GM12878 (cell line): ENCODE measurements at regions not wholly inside any gene's neighbourhood (a gene's known extent, or its start where the extent isn't known, plus 50 kb on each side); places are given as distances from the start of the nearest gene placed in this dataset.

ENCODE experiments used
- ATAC-seq: fragments of 200-7000 bp; cut with Tn5 transposase; 3 replicates; pipeline ENCODE4 v1.9.1; 2020; ENCODE audit warnings: mild to moderate bottlenecking, moderate library complexity
- BruUV-seq: library from RNA; stranded (reverse); fragments of 400-500 nt; replicated peaks from 2 replicates; lab custom pipeline; 2021; lab: Mats Ljungman, UMichigan
- CTCF ChIA-PET: fragments of 300-600 bp; sonication (Branson Sonifier 250); formaldehyde crosslinking; extraction: SDS; loops from one replicate; lab custom pipeline; 2021; ENCODE audit warnings: inconsistent platforms; lab: Yijun Ruan, JAX
- POLR2A ChIA-PET: fragments of 350-600 bp; formaldehyde crosslinking; extraction: SDS; loops from one replicate; lab custom pipeline; 2021; ENCODE audit warnings: inconsistent platforms; lab: Charles Lee
- RAD21 ChIA-PET: fragments of 300-600 bp; sonication (Branson Sonifier 250); formaldehyde crosslinking; loops from one replicate; lab custom pipeline; 2023; ENCODE audit warnings: antibody characterized with exemption; ENCODE audit not compliant: unreplicated experiment; lab: Charles Lee
- SMC1A ChIA-PET: fragments of 300-600 bp; sonication (Branson Sonifier 250); formaldehyde crosslinking; loops from one replicate; lab custom pipeline; 2023; ENCODE audit not compliant: unreplicated experiment, uncharacterized antibody; lab: Charles Lee
- DNase-seq: peaks from one replicate; pipeline ENCODE4 v3.0.0-alpha.2; 2011; ENCODE audit warnings: low read depth, low spot score
- FAIRE-seq: peaks from 3 replicates; lab custom pipeline; 2011; peaks lifted over from hg19 to GRCh38; lab: Jason Lieb, UNC
- H2AFZ ChIP-seq: 2 replicates; pipeline ENCODE4 v1.6.0; 2011; ENCODE audit warnings: low read depth, low read length, control low read depth; ENCODE audit not compliant: control insufficient read depth
- H3K27ac ChIP-seq: 2 replicates; pipeline ENCODE4 v1.5.1; 2011; ENCODE audit warnings: control low read depth; ENCODE audit not compliant: control insufficient read depth, insufficient read depth
- H3K27me3 ChIP-seq, 2 experiments: replicated peaks in 1 of 2; 2 replicates each; pipeline versions ENCODE4 v1.6.0 to v1.6.1; 2011; ENCODE audit warnings: low read length in 1 of 2; ENCODE audit not compliant: control insufficient read depth in 2 of 2, insufficient read depth in 2 of 2
- H3K36me3 ChIP-seq, 2 experiments: 2 replicates each; pipeline ENCODE4 v1.5.1; 2011; ENCODE audit warnings: low read length in 1 of 2; ENCODE audit not compliant: control insufficient read depth in 2 of 2, insufficient read depth in 2 of 2
- H3K4me1 ChIP-seq: 2 replicates; pipeline ENCODE4 v1.6.1; 2011; ENCODE audit warnings: mild to moderate bottlenecking, low read length, moderate library complexity, mixed read lengths; ENCODE audit not compliant: control insufficient read depth, insufficient read depth
- H3K4me2 ChIP-seq: 2 replicates; pipeline ENCODE4 v1.6.0; 2011; ENCODE audit warnings: control low read depth; ENCODE audit not compliant: control insufficient read depth, insufficient read depth
- H3K4me3 ChIP-seq: fragments of 200-600 bp; sonication (generic); 2 replicates; pipeline ENCODE4 v1.5.1; 2016
- H3K79me2 ChIP-seq: 2 replicates; pipeline ENCODE4 v1.6.0; 2011; ENCODE audit warnings: low read length; ENCODE audit not compliant: control insufficient read depth, insufficient read depth
- H3K9ac ChIP-seq: 2 replicates; pipeline ENCODE4 v1.8.0; 2011; ENCODE audit warnings: low read length, control low read depth, mixed read lengths; ENCODE audit not compliant: control insufficient read depth, insufficient read depth
- H3K9me3 ChIP-seq: replicated peaks from 3 replicates; pipeline ENCODE4 v1.5.1; 2011; ENCODE audit warnings: mild to moderate bottlenecking, low read length; ENCODE audit not compliant: control insufficient read depth, insufficient read depth
- H4K20me1 ChIP-seq: 2 replicates; pipeline ENCODE4 v1.6.0; 2011; ENCODE audit not compliant: control insufficient read depth, insufficient read depth
- ATF7 ChIP-seq: fragments of 450-650 bp; IDR thresholded peaks from 2 replicates; pipeline ENCODE4 v1.6.1; 2016; ENCODE audit warnings: low read depth, mild to moderate bottlenecking
- CBFB ChIP-seq: IDR thresholded peaks from 2 replicates; pipeline ENCODE4 v1.6.1; 2016; ENCODE audit warnings: antibody characterized with exemption, low read depth
- FOXM1 ChIP-seq: IDR thresholded peaks from 2 replicates; pipeline ENCODE4 v1.6.1; 2012; ENCODE audit warnings: low read depth, mild to moderate bottlenecking, inconsistent platforms, low read length, moderate library complexity
- NR2C2 ChIP-seq: IDR thresholded peaks from 2 replicates; pipeline ENCODE4 v1.6.1; 2011; ENCODE audit warnings: borderline replicate concordance, low read depth; ENCODE audit not compliant: control insufficient read depth, insufficient read length
- NRF1 ChIP-seq: conservative IDR thresholded peaks from 2 replicates; pipeline ENCODE4 v1.6.1; 2011; ENCODE audit warnings: mild to moderate bottlenecking, low read depth, low read length, improper control_type of control experiment
- PBX3 ChIP-seq: IDR thresholded peaks from 2 replicates; pipeline ENCODE4 v1.6.1; 2011; ENCODE audit warnings: mild to moderate bottlenecking, low read depth, low read length, moderate library complexity; ENCODE audit not compliant: insufficient replicate concordance
- TCF12 ChIP-seq: IDR thresholded peaks from 2 replicates; pipeline ENCODE4 v1.6.1; 2011; ENCODE audit warnings: low read depth, mild to moderate bottlenecking, low read length
- ZBTB4 ChIP-seq: fragments of 450-650 bp; formaldehyde crosslinking; IDR thresholded peaks from 2 replicates; pipeline ENCODE4 v1.4.0; 2022; ENCODE audit warnings: mild to moderate bottlenecking, moderate library complexity
- ZNF384 ChIP-seq: IDR thresholded peaks from 2 replicates; pipeline ENCODE4 v1.6.1; 2012; ENCODE audit warnings: low read depth, mild to moderate bottlenecking, low read length, improper control_type of control experiment, borderline replicate concordance
- WGBS: methylation state at CpG from one replicate; pipeline ENCODE4 v1.1.6; 2016; ENCODE audit warnings: low lambda C conversion rate; ENCODE audit not compliant: insufficient replicate concordance, insufficient coverage; ENCODE audit errors: missing lambda C conversion rate; 5-methylcytosine and 5-hydroxymethylcytosine counted together
- in situ Hi-C: fragments of 300-500 bp; cut with MboI; formaldehyde crosslinking; loops from 9 replicates; pipeline ENCODE4 v1.14.3; 2018; ENCODE audit warnings: mixed read lengths
- intact Hi-C: fragments of 100-400 bp; cut with micrococcal nuclease; formaldehyde crosslinking; loops from one replicate; pipeline ENCODE4 v1.14.2; 2022; ENCODE audit not compliant: unreplicated experiment
- TF ChIP-seq, protein P1 (sequence below): fragments of 150-350 bp; IDR thresholded peaks from 2 replicates; pipeline ENCODE4 v1.6.1; 2016; ENCODE audit warnings: low read depth, low read length
- TF ChIP-seq, protein P2 (sequence below): fragments of 450-650 bp; IDR thresholded peaks from 2 replicates; pipeline ENCODE4 v1.6.1; 2018; ENCODE audit warnings: borderline replicate concordance, mild to moderate bottlenecking; ENCODE audit not compliant: partially characterized antibody

- TF ChIP-seq PBX3 (no peak), CBFB (no peak), TCF12 (no peak), ZNF384 (no peak), NRF1 (no peak), ATF7 (no peak)
- TF ChIP-seq, protein P1, sequence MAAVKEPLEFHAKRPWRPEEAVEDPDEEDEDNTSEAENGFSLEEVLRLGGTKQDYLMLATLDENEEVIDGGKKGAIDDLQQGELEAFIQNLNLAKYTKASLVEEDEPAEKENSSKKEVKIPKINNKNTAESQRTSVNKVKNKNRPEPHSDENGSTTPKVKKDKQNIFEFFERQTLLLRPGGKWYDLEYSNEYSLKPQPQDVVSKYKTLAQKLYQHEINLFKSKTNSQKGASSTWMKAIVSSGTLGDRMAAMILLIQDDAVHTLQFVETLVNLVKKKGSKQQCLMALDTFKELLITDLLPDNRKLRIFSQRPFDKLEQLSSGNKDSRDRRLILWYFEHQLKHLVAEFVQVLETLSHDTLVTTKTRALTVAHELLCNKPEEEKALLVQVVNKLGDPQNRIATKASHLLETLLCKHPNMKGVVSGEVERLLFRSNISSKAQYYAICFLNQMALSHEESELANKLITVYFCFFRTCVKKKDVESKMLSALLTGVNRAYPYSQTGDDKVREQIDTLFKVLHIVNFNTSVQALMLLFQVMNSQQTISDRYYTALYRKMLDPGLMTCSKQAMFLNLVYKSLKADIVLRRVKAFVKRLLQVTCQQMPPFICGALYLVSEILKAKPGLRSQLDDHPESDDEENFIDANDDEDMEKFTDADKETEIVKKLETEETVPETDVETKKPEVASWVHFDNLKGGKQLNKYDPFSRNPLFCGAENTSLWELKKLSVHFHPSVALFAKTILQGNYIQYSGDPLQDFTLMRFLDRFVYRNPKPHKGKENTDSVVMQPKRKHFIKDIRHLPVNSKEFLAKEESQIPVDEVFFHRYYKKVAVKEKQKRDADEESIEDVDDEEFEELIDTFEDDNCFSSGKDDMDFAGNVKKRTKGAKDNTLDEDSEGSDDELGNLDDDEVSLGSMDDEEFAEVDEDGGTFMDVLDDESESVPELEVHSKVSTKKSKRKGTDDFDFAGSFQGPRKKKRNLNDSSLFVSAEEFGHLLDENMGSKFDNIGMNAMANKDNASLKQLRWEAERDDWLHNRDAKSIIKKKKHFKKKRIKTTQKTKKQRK, result no peak
- TF ChIP-seq, all 136 proteins: peak for 0
Measured at GRCh38 chr18:77505499-77505898, 255.9 kb downstream of the GALR1 start (continued).

GRCh38 chr18:77512152-77512551 lies 262.5 kb downstream of the GALR1 start:
- H4K20me1 ChIP-seq, result no peaks in the 10 kb centered on the region
- no peak overlapping the region for H3K9ac ChIP-seq
- no peak overlapping the region for H3K4me2 ChIP-seq
- intact Hi-C loops (no loop called here), in situ Hi-C loops (no loop called here)
- DNase-seq, result no peak
- no TSS peak for BruUV-seq
- H3K27me3 ChIP-seq, result no peaks in the 10 kb centered on the region
- H3K4me1 ChIP-seq, result no peaks in the 10 kb centered on the region
- no peak overlapping the region for H3K27ac ChIP-seq
- ATAC-seq, result no peak
- ChIA-PET RAD21 (no interaction called here), CTCF (no interaction called here), SMC1A (no interaction called here), POLR2A (no interaction called here)
- H3K9me3 ChIP-seq, result no peaks in the 10 kb centered on the region
- FAIRE-seq, result no peak
- H2AFZ ChIP-seq, result no peak overlapping the region
- 28% methylated on average over 5 of the region's 5 CpGs for WGBS
- H3K4me3 ChIP-seq, result no peak overlapping the region
- H3K36me3 ChIP-seq, result no peaks in the 10 kb centered on the region
- H3K79me2 ChIP-seq, result no peaks in the 10 kb centered on the region
- TF ChIP-seq ZBTB4 (CRISPR knock-in tag) (no peak), FOXM1 (no peak), NR2C2 (no peak)
- TF ChIP-seq, protein P2, sequence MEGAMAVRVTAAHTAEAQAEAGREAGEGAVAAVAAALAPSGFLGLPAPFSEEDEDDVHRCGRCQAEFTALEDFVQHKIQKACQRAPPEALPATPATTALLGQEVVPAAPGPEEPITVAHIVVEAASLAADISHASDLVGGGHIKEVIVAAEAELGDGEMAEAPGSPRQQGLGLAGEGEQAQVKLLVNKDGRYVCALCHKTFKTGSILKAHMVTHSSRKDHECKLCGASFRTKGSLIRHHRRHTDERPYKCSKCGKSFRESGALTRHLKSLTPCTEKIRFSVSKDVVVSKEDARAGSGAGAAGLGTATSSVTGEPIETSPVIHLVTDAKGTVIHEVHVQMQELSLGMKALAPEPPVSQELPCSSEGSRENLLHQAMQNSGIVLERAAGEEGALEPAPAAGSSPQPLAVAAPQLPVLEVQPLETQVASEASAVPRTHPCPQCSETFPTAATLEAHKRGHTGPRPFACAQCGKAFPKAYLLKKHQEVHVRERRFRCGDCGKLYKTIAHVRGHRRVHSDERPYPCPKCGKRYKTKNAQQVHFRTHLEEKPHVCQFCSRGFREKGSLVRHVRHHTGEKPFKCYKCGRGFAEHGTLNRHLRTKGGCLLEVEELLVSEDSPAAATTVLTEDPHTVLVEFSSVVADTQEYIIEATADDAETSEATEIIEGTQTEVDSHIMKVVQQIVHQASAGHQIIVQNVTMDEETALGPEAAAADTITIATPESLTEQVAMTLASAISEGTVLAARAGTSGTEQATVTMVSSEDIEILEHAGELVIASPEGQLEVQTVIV, result no peak
